Astrocyte (in vitro differentiated cells and primary cell): ENCODE measurements at regions not wholly inside any gene's neighbourhood (a gene's known extent, or its start where the extent isn't known, plus 50 kb on each side); places are given as distances from the start of the nearest gene placed in this dataset.

ENCODE experiments used
- CTCF ChIP-seq: IDR thresholded peaks from 2 replicates; pipeline ENCODE4 v1.5.1; 2011; ENCODE audit warnings: low read depth, mild to moderate bottlenecking, inconsistent platforms, low read length, moderate library complexity; ENCODE audit not compliant: insufficient read depth
- EZH2 ChIP-seq: IDR thresholded peaks from 2 replicates; pipeline ENCODE4 v1.6.1; 2012; ENCODE audit warnings: mild to moderate bottlenecking, low read length, inconsistent platforms; ENCODE audit not compliant: insufficient read depth

- no peak for TF ChIP-seq CTCF
- no peak for TF ChIP-seq EZH2
These were observed 320.3 kb downstream of the SFMBT2 start for GRCh38 chr10:7090529-7090928.
